ENCODE measurements at regions not wholly inside any gene's neighbourhood (a gene's known extent, or its start where the extent isn't known, plus 50 kb on each side); places are given as distances from the start of the nearest gene placed in this dataset.
A peak's percentile ranks its signal among the peaks of the same experiment; 100 is the strongest.
"Not testable (repeated sequence)": the region's sequence is repeated elsewhere in the genome, so short reads cannot be mapped to it uniquely, and the experiment has no call there.

GRCh38 chr6:67768972-67769371, 866.1 kb upstream of the ADGRB3 start:
- no peak for DNase-seq

- not testable (repeated sequence) for DNase-seq
Observed at GRCh38 chr6:67767046-67767822, 867.8 kb upstream of the ADGRB3 start.

- no peak for DNase-seq
Observed at GRCh38 chr6:67766057-67766456, 869.0 kb upstream of the ADGRB3 start.

- DNase-seq = no peak
Observed at GRCh38 chr6:67759001-67759400, 876.1 kb upstream of the ADGRB3 start.

- no peak for DNase-seq
Observed at GRCh38 chr6:67757465-67758033, 877.5 kb upstream of the ADGRB3 start.

GRCh38 chr6:67748521-67748920, 886.6 kb upstream of the ADGRB3 start:
- no peak for DNase-seq

- no peak for DNase-seq
Observed at GRCh38 chr6:67736816-67737215, 898.3 kb upstream of the ADGRB3 start.

- no peak for DNase-seq
Observed at GRCh38 chr6:67736161-67736560, 898.9 kb upstream of the ADGRB3 start.

- no peak for DNase-seq
Observed at GRCh38 chr6:67735623-67736022, 899.5 kb upstream of the ADGRB3 start.

GRCh38 chr6:67722861-67723261, 912.2 kb upstream of the ADGRB3 start:
- no peak for DNase-seq

GRCh38 chr6:67717281-67717680, 917.8 kb upstream of the ADGRB3 start:
- DNase-seq = no peak

GRCh38 chr6:67706388-67706787, 928.7 kb upstream of the ADGRB3 start:
- no peak for DNase-seq

- no peak for DNase-seq
Observed at GRCh38 chr6:67698534-67698933, 936.5 kb upstream of the ADGRB3 start.

GRCh38 chr6:67694127-67694526, 941.0 kb upstream of the ADGRB3 start:
- no peak for DNase-seq

GRCh38 chr6:67689329-67689728, 945.8 kb upstream of the ADGRB3 start:
- DNase-seq = no peak

- DNase-seq = no peak
Observed at GRCh38 chr6:67687396-67687795, 947.7 kb upstream of the ADGRB3 start.

GRCh38 chr6:67686225-67686624, 948.9 kb upstream of the ADGRB3 start:
- DNase-seq = not testable (repeated sequence)

- DNase-seq = peak in 1 of 3 donors; percentile 4
Observed at GRCh38 chr6:67683960-67684359, 951.1 kb upstream of the ADGRB3 start.

- DNase-seq = no peak
Observed at GRCh38 chr6:67680297-67680932, 954.7 kb upstream of the ADGRB3 start.

GRCh38 chr6:67679566-67680296, 955.4 kb upstream of the ADGRB3 start:
- no peak for DNase-seq

GRCh38 chr6:67676892-67677291, 958.2 kb upstream of the ADGRB3 start:
- no peak for DNase-seq

- no peak for DNase-seq
Observed at GRCh38 chr6:67667637-67668422, 967.3 kb upstream of the ADGRB3 start.
